NCI-H82 (cell line): ENCODE measurements at regions not wholly inside any gene's neighbourhood (a gene's known extent, or its start where the extent isn't known, plus 50 kb on each side); places are given as distances from the start of the nearest gene placed in this dataset.
A peak's percentile ranks its signal among the peaks of the same experiment; 100 is the strongest.
"Not testable (repeated sequence)": the region's sequence is repeated elsewhere in the genome, so short reads cannot be mapped to it uniquely, and the experiment has no call there.

Experiments used
- DNase-seq: peaks from one replicate; lab custom pipeline; 2025; lab: John Stamatoyannopoulos, UW

DNA sequence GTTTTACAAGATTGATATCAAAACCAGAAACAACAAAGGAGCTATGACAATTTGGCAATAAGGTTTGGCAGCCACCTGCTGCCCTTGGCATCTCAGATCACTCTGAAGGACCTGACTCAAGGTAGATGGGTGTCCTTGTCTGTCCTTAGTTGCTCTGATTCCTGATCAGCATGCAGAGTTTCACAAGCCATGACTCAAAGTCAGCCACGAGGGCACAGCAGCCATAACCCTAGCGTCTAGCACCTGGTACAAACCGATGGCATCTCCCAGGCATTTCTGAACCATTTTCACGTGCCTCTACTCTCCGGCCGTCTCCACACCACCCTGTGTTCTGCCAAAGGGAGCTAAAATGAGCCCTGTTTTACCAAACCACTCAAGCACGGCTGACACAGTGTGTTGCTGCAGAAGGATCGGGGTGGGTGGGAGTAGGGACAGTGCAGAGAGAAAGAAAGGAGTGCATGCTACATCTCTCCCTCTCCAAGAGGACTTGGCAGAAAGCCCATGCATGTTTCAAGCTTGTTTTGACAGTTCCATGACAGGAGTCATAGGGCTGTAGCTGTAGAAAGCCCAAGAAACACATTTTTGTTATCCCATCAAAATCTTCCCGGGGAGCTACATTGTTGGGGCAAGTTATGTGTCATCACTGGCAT is 297.3 kb downstream of the ABCC12 start:
- DNase-seq = no peak

DNA sequence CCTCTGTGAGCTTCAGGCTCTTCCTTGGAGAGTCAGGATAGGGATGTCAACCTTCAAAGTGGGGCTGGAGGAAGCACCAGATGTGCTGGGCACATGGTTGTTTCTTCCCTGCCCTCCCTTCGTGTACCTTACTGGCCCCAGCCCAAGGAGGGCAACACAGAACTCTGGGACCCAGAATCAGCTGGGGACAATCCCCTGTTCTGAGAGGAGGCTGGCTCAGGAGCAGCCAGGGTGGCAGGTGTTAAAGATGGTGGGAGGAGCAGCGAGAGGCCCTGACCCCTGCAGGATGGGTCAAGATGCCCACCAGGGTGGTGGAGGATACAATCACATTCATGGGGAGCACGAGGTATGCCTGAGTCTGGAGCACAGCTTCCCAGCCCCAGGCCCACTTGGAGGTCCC is 300.4 kb downstream of the ABCC12 start:
- DNase-seq = no peak

DNA sequence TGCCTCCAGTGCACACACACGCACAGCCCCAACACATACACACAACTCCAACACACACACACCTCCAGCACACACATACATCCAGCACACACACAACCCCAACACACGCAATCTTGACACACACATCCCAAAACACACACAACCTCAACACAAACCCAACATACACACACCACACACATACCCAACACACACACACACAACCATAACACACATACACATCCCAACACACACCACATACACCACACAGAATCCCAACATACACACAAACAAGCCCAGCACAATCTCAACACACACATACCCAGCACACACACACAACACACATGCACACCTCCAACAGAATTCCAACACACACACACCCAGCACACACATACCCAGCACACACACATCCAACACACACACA is 301.1 kb downstream of the ABCC12 start:
- DNase-seq = no peak

DNA sequence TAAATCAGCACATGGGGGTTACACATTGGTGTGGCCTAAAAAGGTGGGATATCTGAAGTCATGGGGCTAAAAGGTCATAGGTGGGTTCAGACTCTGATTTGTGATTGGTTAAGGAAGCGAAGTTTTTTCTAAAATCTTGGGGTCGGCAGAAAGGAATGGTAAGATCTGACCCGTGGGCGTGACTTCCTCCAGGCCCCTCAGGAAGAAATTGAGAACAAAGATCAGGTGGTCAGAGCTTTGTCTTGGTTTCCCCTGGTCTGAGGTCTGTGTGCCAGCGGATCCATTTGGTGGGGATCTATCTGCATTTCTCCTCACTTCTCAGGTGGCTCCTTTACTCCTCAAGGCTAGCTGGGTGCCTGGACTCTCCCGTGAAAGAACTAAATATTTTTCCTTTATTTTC is 302.8 kb downstream of the ABCC12 start:
- no peak for DNase-seq

DNA sequence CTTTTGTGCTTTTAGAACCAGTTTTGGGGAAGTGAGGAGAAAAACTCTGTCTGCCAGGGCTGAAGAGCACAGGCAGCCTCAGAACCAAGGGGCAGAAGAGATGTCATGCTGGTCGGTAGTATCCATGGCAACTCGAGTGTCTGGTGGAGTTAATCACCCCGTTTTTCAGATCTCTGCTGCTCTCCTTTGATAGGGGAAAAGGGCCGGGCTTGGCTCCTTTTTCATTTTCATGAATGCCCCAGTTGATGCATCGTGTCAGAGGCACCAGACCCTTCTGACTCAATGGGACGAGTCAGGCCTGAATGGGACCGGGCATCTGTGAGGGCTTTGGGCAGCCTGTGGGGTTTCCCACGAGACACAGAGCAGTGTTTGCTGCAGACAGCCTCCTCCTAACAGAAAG is 304.6 kb downstream of the ABCC12 start:
- DNase-seq = no peak

DNA sequence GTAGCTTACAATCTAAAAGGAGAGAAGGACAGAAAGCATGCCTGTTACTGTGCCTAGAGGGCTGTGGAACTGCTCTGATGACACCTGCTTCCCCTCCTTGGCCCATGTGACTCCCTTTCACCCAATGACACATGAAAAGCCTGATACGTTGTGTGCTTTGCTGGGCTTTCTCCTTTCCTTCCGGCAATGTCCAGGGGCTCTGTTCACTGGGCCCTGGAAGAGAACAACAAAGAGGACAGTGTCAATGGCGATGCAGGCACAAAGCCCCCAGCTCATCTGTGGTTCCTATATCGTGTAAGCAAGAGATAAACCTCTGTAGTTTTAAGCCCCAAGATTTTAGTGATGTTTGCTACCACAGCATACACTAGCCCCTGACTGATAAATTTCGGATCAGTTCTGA is 306.1 kb downstream of the ABCC12 start:
- no peak for DNase-seq

DNA sequence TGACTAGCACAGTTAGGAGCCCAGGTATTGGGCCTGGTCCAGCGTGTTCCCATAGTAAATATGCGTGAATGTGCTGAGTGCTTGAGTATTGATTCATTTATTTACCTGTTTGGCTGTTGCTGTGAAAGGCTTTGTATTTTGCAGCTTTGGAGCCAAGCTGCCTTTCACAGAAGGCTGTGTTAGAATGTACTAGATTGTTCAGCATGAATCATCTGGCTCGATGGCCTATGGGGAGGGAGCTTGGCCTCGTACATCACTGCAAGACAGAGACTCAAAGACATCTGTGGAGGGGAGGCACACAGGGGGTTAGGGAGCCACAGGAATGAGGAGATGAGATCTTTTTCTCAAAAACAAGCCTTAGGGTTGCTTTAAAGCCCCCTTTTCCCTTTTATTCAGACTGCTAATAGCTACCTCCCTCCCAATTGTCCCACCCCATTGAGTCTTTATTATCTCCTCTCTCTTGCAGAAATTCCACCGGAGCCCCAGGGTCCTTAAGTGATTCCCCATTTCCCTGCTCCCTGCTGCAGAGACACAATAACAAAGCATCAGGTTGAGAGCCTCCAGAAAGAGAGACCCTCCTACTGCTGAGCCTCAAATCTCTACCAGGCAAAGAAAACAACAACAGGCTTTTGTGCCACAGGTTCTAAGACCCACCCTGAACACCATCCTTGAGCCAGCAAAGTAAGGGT is 307.2 kb downstream of the ABCC12 start:
- DNase-seq = no peak

DNA sequence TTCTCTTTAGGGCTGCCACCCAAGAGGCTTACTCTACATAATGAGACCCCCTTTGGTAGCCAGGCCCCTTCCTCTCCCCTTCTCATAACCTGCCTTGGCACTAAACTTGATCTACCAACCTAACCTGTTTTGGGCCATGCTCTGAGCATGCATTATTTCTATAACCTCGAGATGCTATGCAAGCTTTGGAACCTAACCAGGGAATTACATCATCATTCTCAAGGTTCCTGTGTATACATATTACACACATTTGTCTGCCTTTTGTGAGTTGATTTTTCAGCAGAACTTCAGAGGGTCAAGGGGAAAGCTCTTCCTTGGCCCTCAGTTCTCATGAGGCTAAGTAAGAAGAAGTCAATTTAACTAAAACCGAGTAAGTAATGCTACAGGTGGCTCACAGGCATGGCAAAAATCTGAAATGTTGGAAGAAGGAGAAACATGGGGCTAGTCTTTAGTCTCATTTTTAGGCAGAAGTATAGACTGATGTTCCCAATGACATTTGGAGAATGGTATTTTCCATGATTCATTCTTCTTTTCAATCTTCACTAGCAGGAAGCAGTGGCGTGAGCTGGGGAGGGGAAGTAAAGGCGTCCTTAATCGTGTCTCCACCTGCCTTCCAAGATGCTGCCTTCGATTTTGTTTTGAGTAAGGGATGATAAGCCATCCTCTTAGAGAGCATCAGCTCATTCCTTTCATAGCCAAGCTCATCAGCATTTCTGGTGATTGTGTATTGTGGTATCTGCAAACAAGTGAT is 308.4 kb downstream of the ABCC12 start:
- DNase-seq = no peak

DNA sequence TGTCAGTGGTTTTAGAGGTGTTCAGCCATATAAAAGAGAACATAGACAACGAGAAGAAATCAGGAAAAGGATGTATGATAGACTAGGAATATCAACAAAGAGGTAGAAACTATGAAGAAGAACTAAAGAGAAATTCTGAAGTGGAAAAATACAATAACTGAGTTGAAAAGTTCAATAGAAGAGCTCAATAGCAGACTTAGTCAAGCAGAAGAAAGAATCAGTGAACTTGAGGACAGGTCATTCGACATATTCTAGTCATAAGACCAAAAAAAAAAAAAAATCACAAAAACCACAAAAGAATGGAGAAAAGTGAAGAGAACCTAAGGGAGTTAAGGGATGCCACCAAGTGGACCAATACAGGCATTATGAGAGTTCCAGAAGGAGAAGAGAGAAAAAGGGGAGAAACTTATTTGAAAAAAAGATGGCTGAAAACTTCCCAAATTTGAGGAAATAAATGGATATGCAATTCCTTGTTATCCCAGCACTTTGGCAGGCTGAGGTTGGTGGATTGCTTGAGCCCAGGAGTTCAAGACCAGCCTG is 321.2 kb downstream of the ABCC12 start:
- no peak for DNase-seq

DNA sequence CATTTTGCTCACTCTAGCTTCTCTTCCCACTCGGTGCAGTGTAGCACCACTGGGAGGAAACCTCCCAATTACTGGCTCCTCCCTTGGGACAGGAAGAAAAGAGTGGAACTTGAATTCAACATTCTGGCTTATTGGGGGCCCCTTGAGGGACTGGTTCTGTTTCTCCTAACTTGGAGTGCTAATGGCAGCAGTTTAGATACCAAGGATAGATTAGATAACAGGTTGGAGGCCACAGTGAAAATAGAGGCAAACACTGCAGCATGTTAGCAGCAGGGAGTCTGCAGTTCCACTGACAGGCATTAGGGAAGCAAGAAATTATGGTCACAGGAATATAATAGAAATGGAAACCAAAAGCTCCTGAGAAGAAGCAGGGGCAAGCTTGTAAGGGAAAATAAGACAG is 322.0 kb downstream of the ABCC12 start:
- DNase-seq = no peak

DNA sequence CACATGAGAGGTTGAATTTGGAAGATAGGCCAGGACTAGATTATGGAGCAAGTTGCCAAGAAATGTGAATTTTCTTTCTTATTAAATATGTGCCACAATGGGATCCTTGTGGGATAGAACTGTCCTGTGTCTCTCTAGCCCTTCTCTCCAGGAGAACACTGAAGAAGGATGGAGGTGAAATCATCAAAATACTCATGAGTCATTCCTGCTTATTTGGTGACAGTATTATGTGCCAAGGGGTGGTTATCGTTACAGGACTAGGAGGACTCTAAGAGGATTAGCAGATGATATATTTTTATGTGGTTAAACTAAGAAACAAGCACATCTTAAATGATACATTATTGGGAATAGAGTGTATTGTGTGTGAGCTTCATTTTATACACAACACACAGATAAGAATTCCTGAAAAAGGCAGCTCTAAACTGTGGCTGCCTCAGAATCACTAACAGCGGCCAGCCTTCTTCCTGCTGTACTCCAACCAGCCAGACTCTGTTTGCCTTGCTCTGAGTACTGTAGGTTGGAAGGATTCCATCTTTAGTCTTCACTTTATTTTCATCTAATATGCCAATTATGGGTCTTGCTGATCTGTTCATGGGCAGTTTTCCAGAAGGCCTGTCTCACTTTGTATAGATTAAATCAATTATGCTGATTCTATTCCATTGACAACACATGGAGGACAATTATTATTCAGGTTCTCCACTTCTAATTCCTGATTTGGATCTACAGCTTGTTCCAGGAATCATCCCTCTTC is 325.8 kb downstream of the ABCC12 start:
- DNase-seq = no peak

DNA sequence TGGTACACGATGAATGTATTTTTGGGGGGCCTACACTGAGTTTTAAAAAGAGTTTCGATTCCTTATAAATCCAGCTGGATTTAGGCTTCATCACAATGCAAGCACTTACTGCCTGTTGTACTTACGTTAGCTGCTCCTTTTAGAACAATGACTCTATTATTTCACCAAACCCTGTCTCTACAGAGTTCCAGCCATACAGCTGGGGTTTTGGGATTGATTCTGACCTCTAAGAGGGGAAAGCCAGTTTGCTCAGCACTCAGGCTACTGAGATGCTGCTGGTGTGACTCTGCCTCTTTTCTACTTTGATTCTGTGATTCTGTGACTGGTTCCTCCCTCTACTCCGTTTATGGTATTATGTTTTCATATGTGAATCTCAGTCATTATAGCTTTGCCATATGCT is 329.7 kb downstream of the ABCC12 start:
- DNase-seq = no peak

DNA sequence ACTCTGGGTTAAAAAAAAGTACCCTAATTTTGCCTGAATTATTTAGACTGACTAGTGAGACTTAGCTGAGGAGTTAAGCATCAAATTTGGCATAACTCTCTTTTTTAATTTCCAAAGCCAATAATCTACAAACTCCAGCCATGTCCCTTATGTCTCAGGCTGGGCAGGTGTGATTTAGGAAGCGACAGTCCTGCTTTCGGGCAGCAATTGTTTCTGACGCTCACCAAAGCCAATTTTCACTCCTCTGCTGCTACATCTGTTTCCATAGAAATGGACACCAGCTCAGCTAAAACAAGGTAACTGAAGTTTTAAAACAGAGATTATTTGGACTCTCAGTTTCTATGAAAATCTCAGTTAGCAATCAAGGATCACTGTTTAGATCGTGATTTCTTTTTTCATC is 338.7 kb downstream of the ABCC12 start:
- DNase-seq = no peak

DNA sequence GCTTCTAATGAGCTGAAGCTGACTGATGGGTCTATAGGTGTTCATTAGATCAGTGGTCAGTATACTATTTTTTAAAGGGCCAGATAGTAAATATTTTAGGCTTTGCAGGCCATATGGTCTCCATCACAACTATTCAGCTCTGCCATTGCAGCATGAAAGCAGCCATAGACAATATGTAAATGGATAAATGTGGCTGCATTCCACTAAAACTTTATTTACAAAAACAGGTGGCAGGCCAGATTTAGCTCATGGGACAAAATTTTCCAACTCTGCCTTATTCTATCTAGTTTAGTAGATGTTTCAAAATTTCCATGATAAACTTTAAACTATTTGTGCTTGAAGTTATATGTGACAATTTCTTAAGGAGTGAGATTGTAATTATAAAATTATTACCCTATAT is 339.3 kb downstream of the ABCC12 start:
- DNase-seq = no peak

DNA sequence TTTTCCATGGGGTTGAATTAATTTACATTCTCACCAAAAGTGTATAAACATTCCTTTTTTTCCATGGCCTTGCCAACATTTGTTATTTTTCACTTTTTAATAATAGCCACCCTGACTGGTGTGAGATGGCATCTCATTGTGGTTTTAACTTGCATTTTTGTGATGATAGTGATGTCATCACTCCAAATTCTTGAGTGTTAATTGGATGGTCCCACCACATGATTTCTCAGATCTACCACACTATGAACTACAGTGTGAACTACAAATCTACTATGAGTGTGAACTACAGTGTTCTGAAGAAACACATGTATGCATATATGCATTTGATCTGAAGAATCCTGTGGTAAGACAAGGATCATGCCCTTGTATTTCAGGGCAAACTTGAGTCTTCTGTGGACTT is 340.1 kb downstream of the ABCC12 start:
- no peak for DNase-seq

DNA sequence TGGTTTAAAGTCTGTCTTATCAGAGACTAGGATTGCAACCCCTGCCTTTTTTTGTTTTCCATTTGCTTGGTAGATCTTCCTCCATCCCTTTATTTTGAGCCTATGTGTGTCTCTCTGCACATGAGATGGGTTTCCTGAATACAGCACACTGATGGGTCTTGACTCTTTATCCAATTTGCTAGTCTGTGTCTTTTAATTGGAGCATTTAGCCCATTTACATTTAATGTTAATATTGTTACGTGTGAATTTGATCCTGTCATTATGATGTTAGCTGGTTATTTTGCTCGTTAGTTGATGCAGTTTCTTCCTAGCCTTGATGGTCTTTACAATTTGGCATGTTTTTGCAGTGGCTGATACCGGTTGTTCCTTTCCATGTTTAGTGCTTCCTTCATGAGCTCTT is 344.0 kb downstream of the ABCC12 start:
- not testable (repeated sequence) for DNase-seq

DNA sequence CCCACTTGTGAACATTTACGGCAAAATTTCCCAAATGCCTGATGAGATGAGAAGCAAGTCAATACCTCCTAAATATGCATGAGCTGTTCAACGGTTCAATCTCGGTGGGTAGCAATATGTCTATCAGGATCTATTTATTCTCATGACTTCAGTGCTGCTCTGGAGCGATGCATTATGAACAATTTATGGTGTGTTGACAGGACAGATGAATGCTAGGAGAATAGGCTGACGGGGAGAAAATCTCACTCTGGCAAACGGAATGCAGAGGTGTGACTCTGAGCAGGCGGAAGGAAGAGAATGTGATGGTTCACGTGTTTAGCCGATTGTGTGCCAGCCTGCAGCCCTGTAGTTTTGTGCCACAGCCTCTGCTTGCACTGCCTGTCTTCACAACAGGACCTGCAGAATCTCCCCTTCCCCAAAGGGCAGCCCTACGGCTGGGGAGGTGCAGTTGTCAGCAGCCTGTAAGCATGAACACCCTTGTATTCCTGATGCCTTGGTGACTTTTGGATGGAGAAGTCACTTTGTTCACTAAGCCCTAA is 345.2 kb downstream of the PHKB start:
- DNase-seq = no peak

DNA sequence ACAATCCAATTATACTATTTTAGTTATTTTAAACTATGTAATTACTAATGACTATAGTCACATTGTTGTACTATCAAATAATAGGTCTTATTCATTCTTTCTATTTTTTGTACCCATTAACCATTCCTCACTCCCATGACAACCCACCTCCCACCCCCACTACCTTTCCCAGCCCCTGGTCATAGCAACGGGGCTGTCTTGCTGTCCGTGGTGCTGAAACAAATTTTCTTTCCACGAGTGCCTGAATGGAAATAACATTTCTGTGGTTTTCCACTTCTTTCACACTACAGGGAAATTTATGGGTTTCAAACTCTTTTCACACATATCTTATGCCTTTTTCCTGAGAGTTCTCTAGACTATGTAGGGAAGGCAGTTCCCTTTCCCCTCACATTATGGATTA is 326.6 kb downstream of the PHKB start:
- DNase-seq = no peak

DNA sequence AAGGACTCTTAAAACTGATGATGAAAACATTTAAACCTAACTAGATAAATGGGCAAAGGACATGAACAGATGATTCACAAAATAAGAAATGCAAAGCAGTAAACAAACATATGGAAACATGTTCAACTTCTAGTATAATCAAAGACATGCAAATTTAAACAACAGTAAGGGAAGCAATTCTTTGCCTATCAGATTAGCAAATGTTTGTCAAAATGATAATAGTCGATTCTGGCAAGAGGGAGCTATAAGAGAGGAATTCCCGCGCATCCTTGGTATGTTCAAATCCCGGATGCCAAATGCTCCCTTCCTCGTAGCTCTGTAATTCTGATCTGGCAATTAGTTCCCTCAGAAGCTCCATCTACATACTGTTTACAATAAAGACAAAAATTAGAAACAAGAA is 320.5 kb downstream of the PHKB start:
- no peak for DNase-seq

DNA sequence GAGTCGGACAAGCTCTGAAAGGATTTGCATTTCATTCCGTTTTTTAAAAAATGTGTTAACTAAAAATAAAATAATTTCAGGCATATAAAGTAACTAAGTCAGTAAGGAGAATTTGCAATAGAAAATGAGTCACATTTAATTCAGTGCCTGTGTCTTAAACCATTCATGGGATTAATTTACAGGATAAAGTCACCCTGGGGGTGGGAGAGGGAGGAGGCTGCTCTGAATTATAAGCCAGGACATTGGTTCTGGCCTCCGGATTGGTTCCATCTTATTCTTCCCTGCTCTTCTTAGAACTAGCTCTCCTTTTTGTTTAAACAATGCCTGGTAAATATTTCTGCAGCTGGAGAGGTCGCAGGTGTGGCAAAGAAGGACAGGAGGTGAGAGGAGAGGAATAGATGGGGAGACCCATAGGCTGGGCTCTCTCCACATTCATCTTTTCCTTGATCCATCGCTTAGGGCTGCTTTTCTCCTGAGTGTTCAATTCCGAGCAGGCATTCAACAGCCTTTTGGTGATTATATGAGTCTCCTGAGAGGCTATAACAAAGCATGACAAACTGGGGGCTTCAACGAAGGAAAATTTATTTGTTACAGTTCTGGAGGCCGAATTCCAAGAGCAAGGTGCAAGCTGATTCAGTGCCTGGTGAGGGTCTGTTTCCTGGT is 319.2 kb downstream of the PHKB start:
- DNase-seq = peak; percentile 46

DNA sequence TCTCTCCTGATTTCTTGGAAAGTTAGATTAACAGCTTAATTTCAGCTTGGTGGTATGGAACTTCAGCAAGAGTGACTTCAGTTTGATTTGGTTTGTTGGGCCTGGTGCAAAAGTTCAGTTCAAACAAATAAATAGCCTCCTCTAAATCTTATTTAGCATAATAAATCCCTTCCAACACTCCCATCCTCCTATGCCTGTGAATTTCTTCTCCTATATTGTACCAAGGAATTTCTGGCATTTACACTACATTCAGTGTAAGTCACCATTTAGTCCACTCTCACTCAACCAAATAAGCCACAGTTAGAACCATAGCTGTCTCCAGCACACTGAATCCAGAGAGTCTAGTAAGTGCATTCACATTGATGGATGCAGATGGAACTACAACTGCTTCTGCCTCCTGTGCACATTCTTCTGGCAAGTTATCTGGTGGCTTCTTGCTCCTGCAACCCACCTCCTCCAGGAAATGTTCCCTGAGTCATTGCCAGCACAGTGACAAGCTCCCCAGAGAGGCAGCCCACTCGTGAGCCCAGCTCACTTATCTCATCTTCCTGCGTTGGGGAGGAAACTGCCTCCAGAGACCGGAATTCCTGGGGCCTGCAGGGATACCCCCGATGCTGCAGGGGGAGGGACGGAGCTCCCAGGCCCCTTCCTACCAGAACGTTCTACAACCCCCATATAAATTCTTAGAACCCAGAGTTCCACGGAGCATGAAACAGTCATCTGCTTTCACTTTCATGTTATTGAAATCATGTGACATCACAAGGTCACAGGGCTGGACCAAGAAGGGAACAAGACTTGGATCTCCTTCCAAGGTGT is 318.3 kb downstream of the PHKB start:
- DNase-seq = no peak
